Neural progenitor cell (in vitro differentiated cells): ENCODE measurements at regions not wholly inside any gene's neighbourhood (a gene's known extent, or its start where the extent isn't known, plus 50 kb on each side); places are given as distances from the start of the nearest gene placed in this dataset.

Experiments used
- DNase-seq: peaks from one replicate; pipeline ENCODE4 v3.0.0-alpha.2; 2016; ENCODE audit warnings: low spot score
- H2AFZ ChIP-seq: fragments of 200-600 bp; sonication (generic); replicated peaks from 2 replicates; pipeline ENCODE4 v1.6.1; 2016; ENCODE audit warnings: antibody characterized with exemption
- H3F3A ChIP-seq: fragments of 200-600 bp; sonication (generic); 2 replicates; pipeline ENCODE4 v1.6.1; 2016; ENCODE audit warnings: antibody characterized with exemption, low read depth
- H3K27ac ChIP-seq: fragments of 200-600 bp; sonication (generic); 2 replicates; pipeline ENCODE4 v1.5.1; 2016; ENCODE audit warnings: mild to moderate bottlenecking
- H3K27me3 ChIP-seq: fragments of 200-600 bp; sonication (generic); 2 replicates; pipeline ENCODE4 v1.6.1; 2016; ENCODE audit warnings: mild to moderate bottlenecking, moderate library complexity
- H3K36me3 ChIP-seq: fragments of 200-600 bp; sonication (generic); 2 replicates; pipeline ENCODE4 v1.5.1; 2016
- H3K4me1 ChIP-seq: fragments of 200-600 bp; sonication (generic); 2 replicates; pipeline ENCODE4 v1.6.1; 2016; ENCODE audit warnings: mixed run types
- H3K4me2 ChIP-seq: fragments of 200-600 bp; sonication (generic); 2 replicates; pipeline ENCODE4 v1.6.1; 2016
- H3K4me3 ChIP-seq: fragments of 200-600 bp; sonication (generic); 2 replicates; pipeline ENCODE4 v1.5.1; 2016
- H3K79me2 ChIP-seq: fragments of 200-600 bp; sonication (generic); 2 replicates; pipeline ENCODE4 v1.6.1; 2016; ENCODE audit warnings: low read depth
- H3K9ac ChIP-seq: fragments of 200-600 bp; sonication (generic); 2 replicates; pipeline ENCODE4 v1.6.1; 2016
- H3K9me3 ChIP-seq: fragments of 200-600 bp; sonication (generic); 2 replicates; pipeline ENCODE4 v1.5.1; 2016; ENCODE audit warnings: low read depth
- H4K20me1 ChIP-seq: fragments of 200-600 bp; sonication (generic); 2 replicates; pipeline ENCODE4 v1.6.1; 2016; ENCODE audit warnings: low read depth
- H3K27ac Mint-ChIP-seq: 3 replicates; pipeline ENCODE4 v1.8.0; 2021; ENCODE audit warnings: mixed read lengths
- H3K27me3 Mint-ChIP-seq: 2 replicates; pipeline ENCODE4 v1.8.0; 2022; ENCODE audit warnings: low read depth, mild to moderate bottlenecking, inconsistent platforms, moderate library complexity, mixed read lengths; ENCODE audit not compliant: insufficient read depth
- H3K36me3 Mint-ChIP-seq: 3 replicates; pipeline ENCODE4 v1.8.0; 2021; ENCODE audit warnings: mixed read lengths
- H3K4me1 Mint-ChIP-seq: 3 replicates; pipeline ENCODE4 v1.8.0; 2021; ENCODE audit warnings: mixed read lengths
- H3K4me3 Mint-ChIP-seq: 3 replicates; pipeline ENCODE4 v1.8.0; 2021; ENCODE audit warnings: mild to moderate bottlenecking, moderate library complexity, mixed read lengths
- H3K9me3 Mint-ChIP-seq: 3 replicates; pipeline ENCODE4 v1.8.0; 2020; ENCODE audit warnings: mixed read lengths
- EZH2 ChIP-seq: fragments of 200-600 bp; sonication (generic); IDR thresholded peaks from 2 replicates; pipeline ENCODE4 v1.6.1; 2017; ENCODE audit warnings: antibody characterized with exemption, mild to moderate bottlenecking, moderate library complexity
- EZH2phosphoT487 ChIP-seq: fragments of 200-600 bp; sonication (generic); IDR thresholded peaks from 2 replicates; pipeline ENCODE4 v1.6.1; 2017; ENCODE audit warnings: antibody characterized with exemption
- TF ChIP-seq, protein P1 (sequence below): fragments of 200-600 bp; sonication (generic); IDR thresholded peaks from 2 replicates; pipeline ENCODE4 v1.5.1; 2017; ENCODE audit warnings: antibody characterized with exemption, mild to moderate bottlenecking

DNA sequence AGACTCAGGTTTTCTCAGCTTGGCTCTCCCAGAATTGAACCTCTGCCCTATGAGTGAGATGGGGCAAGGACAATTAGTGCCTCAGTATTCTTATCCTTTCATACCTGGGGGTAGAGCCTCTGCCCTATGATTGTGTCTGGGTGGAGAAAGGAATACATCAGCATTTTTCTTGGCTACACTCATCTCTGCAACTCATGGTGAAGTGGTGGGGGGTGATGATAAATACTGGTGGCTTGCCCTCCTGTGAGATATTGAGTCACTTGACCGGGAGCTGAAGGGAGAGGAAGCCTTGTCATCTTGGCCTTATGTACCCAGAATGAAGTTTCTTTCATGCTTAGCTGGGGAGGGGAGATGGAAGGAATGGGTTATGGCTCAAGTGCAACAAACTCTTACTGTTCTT, 71.3 kb upstream of the ENOX2 start:
- Mint-ChIP-seq H3K9me3 (no peaks in the 10 kb centered on the region), H3K27ac (no peak overlapping the region), H3K27me3 (peaks cover 3% of the 10 kb centered on the region), H3K36me3 (no peaks in the 10 kb centered on the region), H3K4me3 (no peak overlapping the region), H3K4me1 (no peaks in the 10 kb centered on the region)
- Histone ChIP-seq H4K20me1 (no peaks in the 10 kb centered on the region), H3K27ac (no peak overlapping the region), H3K36me3 (no peaks in the 10 kb centered on the region), H3K4me3 (no peak overlapping the region), H2AFZ (no peak overlapping the region), H3K4me2 (no peak overlapping the region), H3K9ac (no peak overlapping the region), H3F3A (no peaks in the 10 kb centered on the region), H3K9me3 (no peaks in the 10 kb centered on the region), H3K79me2 (no peaks in the 10 kb centered on the region), H3K27me3 (no peaks in the 10 kb centered on the region), H3K4me1 (no peaks in the 10 kb centered on the region)
- no peak for TF ChIP-seq EZH2phosphoT487
- TF ChIP-seq EZH2 = no peak
- TF ChIP-seq, protein P1, sequence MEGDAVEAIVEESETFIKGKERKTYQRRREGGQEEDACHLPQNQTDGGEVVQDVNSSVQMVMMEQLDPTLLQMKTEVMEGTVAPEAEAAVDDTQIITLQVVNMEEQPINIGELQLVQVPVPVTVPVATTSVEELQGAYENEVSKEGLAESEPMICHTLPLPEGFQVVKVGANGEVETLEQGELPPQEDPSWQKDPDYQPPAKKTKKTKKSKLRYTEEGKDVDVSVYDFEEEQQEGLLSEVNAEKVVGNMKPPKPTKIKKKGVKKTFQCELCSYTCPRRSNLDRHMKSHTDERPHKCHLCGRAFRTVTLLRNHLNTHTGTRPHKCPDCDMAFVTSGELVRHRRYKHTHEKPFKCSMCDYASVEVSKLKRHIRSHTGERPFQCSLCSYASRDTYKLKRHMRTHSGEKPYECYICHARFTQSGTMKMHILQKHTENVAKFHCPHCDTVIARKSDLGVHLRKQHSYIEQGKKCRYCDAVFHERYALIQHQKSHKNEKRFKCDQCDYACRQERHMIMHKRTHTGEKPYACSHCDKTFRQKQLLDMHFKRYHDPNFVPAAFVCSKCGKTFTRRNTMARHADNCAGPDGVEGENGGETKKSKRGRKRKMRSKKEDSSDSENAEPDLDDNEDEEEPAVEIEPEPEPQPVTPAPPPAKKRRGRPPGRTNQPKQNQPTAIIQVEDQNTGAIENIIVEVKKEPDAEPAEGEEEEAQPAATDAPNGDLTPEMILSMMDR = no peak
- no peak for DNase-seq

DNA sequence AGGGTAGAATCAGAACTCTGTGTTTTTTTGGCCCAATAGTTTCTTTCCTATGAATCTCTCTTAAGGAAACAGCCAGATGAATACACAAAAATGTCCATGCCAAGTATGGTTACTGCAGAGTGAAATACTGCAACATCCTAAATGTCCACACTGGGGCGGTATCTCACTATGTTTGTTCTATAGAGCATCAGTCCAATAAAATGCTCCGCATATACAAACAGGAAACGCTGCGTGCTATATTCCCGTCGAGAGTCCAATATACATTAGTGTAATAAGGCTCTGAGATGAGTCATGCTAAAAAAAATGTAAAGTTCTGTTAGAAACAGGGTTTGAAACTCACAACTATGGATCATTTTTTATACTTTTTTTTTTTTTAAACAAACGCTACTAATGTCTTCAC, 72.9 kb upstream of the ENOX2 start:
- H2AFZ ChIP-seq = no peak overlapping the region
- no peaks in the 10 kb centered on the region for H3K27me3 ChIP-seq
- H3K79me2 ChIP-seq = no peaks in the 10 kb centered on the region
- Mint-ChIP-seq H3K36me3 (no peaks in the 10 kb centered on the region), H3K27ac (no peak overlapping the region), H3K4me1 (no peaks in the 10 kb centered on the region), H3K9me3 (no peaks in the 10 kb centered on the region), H3K27me3 (peaks cover 3% of the 10 kb centered on the region), H3K4me3 (no peak overlapping the region)
- no peak overlapping the region for H3K27ac ChIP-seq
- H3K4me1 ChIP-seq = no peaks in the 10 kb centered on the region
- DNase-seq = peak; percentile 53
- no peaks in the 10 kb centered on the region for H3K36me3 ChIP-seq
- H3K4me2 ChIP-seq = no peak overlapping the region
- H3F3A ChIP-seq = no peaks in the 10 kb centered on the region
- TF ChIP-seq, protein P1 = peak; percentile 68
- no peak for TF ChIP-seq EZH2
- H3K4me3 ChIP-seq = no peak overlapping the region
- no peaks in the 10 kb centered on the region for H3K9me3 ChIP-seq
- no peak overlapping the region for H3K9ac ChIP-seq
- H4K20me1 ChIP-seq = no peaks in the 10 kb centered on the region

DNA sequence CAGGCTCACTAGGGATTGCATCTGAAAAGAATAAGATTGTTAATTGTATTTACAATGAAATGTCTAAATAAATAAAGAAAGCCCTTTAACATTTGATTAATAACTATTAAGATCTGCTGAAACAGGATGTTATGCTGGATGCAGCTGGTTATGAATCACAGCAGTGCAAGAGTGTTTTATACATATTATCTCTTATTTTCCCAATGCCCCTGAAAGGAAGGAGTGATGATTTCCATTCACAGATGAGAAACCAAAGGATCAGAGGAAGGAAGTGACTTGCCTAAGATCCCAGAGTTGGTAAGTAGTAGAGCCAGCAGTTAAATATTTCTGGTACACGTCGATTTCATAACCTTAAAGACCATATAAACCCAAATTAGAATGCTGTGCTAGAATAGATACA, 76.3 kb upstream of the ARHGAP36 start:
- H3K4me1 ChIP-seq = no peaks in the 10 kb centered on the region
- Mint-ChIP-seq H3K9me3 (no peaks in the 10 kb centered on the region), H3K27ac (no peak overlapping the region), H3K4me3 (no peak overlapping the region), H3K36me3 (no peaks in the 10 kb centered on the region), H3K27me3 (peaks cover 2% of the 10 kb centered on the region), H3K4me1 (peaks cover 4% of the 10 kb centered on the region)
- no peaks in the 10 kb centered on the region for H4K20me1 ChIP-seq
- H3K4me3 ChIP-seq = no peak overlapping the region
- no peaks in the 10 kb centered on the region for H3K9me3 ChIP-seq
- no peak overlapping the region for H3K27ac ChIP-seq
- no peaks in the 10 kb centered on the region for H3F3A ChIP-seq
- no peak overlapping the region for H2AFZ ChIP-seq
- no peak overlapping the region for H3K9ac ChIP-seq
- TF ChIP-seq EZH2phosphoT487 (no peak), EZH2 (no peak)
- TF ChIP-seq, protein P1 = no peak
- H3K4me2 ChIP-seq = no peak overlapping the region
- H3K79me2 ChIP-seq = no peaks in the 10 kb centered on the region
- H3K36me3 ChIP-seq = no peaks in the 10 kb centered on the region
- DNase-seq = no peak
- no peaks in the 10 kb centered on the region for H3K27me3 ChIP-seq

DNA sequence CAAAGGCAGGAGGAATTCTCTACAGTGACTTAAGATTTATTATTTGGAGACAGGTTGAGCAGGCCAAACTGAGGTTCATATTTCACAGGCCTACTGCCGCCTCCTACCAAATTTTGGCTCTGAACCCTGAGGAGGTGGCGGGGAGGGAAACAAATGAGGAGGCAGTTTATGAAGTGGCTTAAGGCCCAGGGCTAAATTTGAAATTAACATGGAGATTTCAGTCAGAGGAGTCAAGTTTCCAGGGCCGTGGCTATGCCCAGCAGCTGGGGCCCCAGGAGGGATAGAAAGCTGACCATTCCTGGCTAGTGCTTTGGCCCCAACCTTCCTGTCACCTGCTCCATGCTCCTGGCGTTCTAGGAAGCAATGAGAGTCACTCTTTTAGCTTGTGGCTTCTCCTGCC, 73.4 kb upstream of the ARHGAP36 start:
- H2AFZ ChIP-seq = no peak overlapping the region
- Mint-ChIP-seq H3K4me3 (no peak overlapping the region), H3K27ac (no peak overlapping the region)

More for the DNA sequence above, 73.4 kb upstream of the ARHGAP36 start:
- H3K79me2 ChIP-seq = no peaks in the 10 kb centered on the region
- H3K27me3 ChIP-seq = no peaks in the 10 kb centered on the region
- DNase-seq = no peak
- no peak overlapping the region for H3K4me3 ChIP-seq
- H3K4me2 ChIP-seq = no peak overlapping the region
- no peak overlapping the region for H3K27ac ChIP-seq
- H3K9ac ChIP-seq = no peak overlapping the region
- no peaks in the 10 kb centered on the region for H4K20me1 ChIP-seq
- H3K9me3 ChIP-seq = no peaks in the 10 kb centered on the region
- H3F3A ChIP-seq = no peaks in the 10 kb centered on the region
- Mint-ChIP-seq H3K27me3 (peaks cover 2% of the 10 kb centered on the region), H3K9me3 (no peaks in the 10 kb centered on the region), H3K36me3 (no peaks in the 10 kb centered on the region), H3K4me1 (peaks cover 4% of the 10 kb centered on the region)
- no peaks in the 10 kb centered on the region for H3K4me1 ChIP-seq
- TF ChIP-seq, protein P1 = no peak
- TF ChIP-seq EZH2phosphoT487 (no peak), EZH2 (no peak)
- H3K36me3 ChIP-seq = no peaks in the 10 kb centered on the region
